ENCODE measurements at regions not wholly inside any gene's neighbourhood (a gene's known extent, or its start where the extent isn't known, plus 50 kb on each side); places are given as distances from the start of the nearest gene placed in this dataset.

DNA sequence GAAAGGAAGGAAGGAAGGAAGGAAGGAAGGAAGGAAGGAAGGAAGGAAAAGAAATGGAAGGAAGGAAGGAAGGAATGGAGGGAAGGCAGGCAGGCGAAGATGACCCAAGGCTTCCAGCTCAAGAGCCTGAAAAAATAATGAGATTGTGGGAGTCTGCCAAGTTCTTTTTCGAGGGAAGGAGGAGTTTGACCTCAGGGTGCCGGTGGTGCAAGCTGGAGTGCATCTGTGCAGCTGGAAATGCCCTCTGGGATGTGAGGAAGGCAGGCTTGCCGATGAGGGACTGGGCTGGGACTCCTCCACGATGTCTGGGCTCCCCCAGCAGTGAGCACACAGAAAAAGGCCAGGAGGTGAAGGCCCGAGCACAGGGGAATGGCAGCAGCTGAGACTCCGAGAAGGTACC is 154.9 kb upstream of the DAPK1 start:
- POLR2A ChIA-PET = interaction anchor here (0.7 kb wide), 1 partner anchor 98 kb away, joined by 8 read pairs; no protein-coding TSS in a partner anchor
- H3K4me3 ChIP-seq (ENCODE audit: low read depth, low read length) = no peak overlapping the region
- CTCF ChIA-PET = interaction anchor here (0.7 to 3.8 kb wide), 4 partner anchors 15 to 929 kb away, joined by 4 to 19 read pairs (median 4); no protein-coding TSS in a partner anchor
- TF ChIP-seq, protein P1, sequence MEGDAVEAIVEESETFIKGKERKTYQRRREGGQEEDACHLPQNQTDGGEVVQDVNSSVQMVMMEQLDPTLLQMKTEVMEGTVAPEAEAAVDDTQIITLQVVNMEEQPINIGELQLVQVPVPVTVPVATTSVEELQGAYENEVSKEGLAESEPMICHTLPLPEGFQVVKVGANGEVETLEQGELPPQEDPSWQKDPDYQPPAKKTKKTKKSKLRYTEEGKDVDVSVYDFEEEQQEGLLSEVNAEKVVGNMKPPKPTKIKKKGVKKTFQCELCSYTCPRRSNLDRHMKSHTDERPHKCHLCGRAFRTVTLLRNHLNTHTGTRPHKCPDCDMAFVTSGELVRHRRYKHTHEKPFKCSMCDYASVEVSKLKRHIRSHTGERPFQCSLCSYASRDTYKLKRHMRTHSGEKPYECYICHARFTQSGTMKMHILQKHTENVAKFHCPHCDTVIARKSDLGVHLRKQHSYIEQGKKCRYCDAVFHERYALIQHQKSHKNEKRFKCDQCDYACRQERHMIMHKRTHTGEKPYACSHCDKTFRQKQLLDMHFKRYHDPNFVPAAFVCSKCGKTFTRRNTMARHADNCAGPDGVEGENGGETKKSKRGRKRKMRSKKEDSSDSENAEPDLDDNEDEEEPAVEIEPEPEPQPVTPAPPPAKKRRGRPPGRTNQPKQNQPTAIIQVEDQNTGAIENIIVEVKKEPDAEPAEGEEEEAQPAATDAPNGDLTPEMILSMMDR (IDR thresholded peaks at IDR 0.05; ENCODE audit: insufficient read depth, low read length, missing control alignments) = no peak
- DNase-seq (ENCODE audit: low read depth, low spot score) = no peak

DNA sequence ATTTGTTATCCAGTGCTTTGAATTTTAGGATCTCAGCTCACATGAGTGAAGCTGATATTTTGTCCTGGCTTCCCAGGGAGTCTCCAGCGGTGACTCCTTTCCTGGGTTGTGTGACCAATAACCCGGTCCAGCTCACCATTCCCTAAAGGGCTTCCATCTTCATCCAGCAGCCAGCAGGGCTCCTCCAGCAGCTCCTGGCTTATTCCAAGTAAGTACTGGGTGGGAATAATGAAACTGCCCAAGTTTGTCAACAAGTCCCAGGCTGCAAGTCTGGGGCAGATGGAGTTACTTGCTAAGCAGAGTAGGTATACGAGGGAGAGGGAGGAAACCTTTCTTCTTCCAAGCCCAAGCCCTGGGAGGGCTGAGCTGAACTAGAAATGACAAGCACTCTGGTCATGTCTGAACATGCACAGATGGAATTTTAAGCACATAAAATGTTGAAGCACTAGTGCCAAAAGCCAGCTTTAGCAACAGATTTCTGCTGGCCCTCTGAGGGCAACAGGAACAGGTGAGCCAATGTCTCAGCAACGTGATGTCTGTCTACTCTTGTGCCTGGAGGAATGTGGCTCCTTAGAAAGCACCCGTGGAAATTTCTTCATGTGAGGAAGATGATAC is 153.7 kb upstream of the DAPK1 start:
- TF ChIP-seq, protein P1 (IDR thresholded peaks at IDR 0.05; ENCODE audit: insufficient read depth, low read length, missing control alignments) = no peak
- H3K4me3 ChIP-seq (ENCODE audit: low read depth, low read length) = no peak overlapping the region
- ChIA-PET POLR2A (no interaction called here), CTCF (interaction anchor here (1.0 to 3.8 kb wide), 2 partner anchors 319 to 341 kb away, joined by 4 to 19 read pairs; no protein-coding TSS in a partner anchor)
- no peak for DNase-seq (ENCODE audit: low read depth, low spot score)

DNA sequence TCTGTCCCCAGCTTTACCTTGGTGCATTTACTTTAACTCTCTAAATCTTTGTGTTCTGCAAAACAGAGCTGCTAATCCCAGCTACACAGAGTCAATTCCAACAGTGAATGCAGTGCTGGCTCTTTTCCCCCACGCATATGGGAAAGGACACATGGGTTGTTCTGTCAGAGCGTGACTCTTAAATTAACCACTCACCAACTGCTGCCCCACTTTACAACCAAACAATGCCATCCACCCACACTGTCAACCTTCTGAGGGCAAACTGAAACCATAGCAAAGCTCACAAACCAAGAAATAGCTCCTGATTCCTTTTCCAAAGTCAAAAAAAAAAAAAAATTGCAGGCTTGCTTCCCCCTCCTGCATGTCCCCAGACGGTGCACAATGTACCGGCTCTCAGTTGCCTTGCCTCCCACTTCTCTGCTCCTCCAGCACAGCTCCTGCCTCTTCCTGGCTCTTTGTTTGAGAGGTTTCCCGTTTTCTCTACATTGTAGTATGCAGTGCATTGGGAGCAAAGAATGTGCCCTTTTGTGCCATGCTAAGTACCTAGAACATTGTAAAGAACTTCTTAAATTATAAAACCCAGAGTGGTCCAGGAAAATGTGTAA is 151.5 kb upstream of the DAPK1 start:
- DNase-seq (ENCODE audit: low read depth, low spot score) = no peak
- TF ChIP-seq, protein P1 (IDR thresholded peaks at IDR 0.05; ENCODE audit: insufficient read depth, low read length, missing control alignments) = no peak
- CTCF ChIA-PET = interaction anchor here (1.2 to 1.6 kb wide), 2 partner anchors 9 to 317 kb away, joined by 6 to 10 read pairs; no protein-coding TSS in a partner anchor
- H3K4me3 ChIP-seq (ENCODE audit: low read depth, low read length) = no peak overlapping the region
- POLR2A ChIA-PET = no interaction called here

GRCh38 chr9:87350915-87351314 is 146.8 kb upstream of the DAPK1 start:
- TF ChIP-seq, protein P1 (IDR thresholded peaks at IDR 0.05; ENCODE audit: insufficient read depth, low read length, missing control alignments) = no peak
- CTCF ChIA-PET = interaction anchor here (1.0 to 1.3 kb wide), 2 partner anchors 13 to 334 kb away, joined by 3 to 4 read pairs; no protein-coding TSS in a partner anchor
- H3K4me3 ChIP-seq (ENCODE audit: low read depth, low read length) = no peak overlapping the region
- no peak for DNase-seq (ENCODE audit: low read depth, low spot score)
- POLR2A ChIA-PET = no interaction called here

- no peak overlapping the region for H3K4me3 ChIP-seq (ENCODE audit: low read depth, low read length)
- ChIA-PET POLR2A (no interaction called here), CTCF (interaction anchor here (1.6 kb wide), 1 partner anchor 12 kb away, joined by 4 read pairs; no protein-coding TSS in a partner anchor)
- TF ChIP-seq, protein P1 (IDR thresholded peaks at IDR 0.05; ENCODE audit: insufficient read depth, low read length, missing control alignments) = no peak
- no peak for DNase-seq (ENCODE audit: low read depth, low spot score)
These were observed 144.4 kb upstream of the DAPK1 start for GRCh38 chr9:87353301-87353700.

DNA sequence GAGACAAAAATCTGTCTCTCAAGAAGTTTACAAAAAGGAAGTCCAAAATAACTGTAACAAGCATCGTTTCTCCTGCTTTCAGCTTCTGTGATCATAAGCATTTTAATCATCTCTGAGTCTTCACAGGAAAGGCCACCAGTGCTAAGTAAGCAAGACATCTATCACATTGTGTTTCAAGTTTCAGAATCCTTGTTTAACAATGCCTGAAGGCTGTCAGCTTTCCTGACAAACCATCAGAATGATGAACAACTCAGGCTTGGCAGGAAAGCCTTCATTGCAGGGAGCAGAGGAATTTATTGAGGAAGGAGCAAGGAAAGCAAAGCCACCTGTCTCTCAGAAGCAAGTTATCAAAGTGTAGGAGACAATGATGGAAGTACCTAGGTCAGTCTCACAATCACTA is 143.5 kb upstream of the DAPK1 start:
- TF ChIP-seq, protein P1 (IDR thresholded peaks at IDR 0.05; ENCODE audit: insufficient read depth, low read length, missing control alignments) = no peak
- POLR2A ChIA-PET = no interaction called here
- H3K4me3 ChIP-seq (ENCODE audit: low read depth, low read length) = no peak overlapping the region
- no peak for DNase-seq (ENCODE audit: low read depth, low spot score)
- CTCF ChIA-PET = interaction anchor here (1.6 kb wide), 1 partner anchor 12 kb away, joined by 4 read pairs; no protein-coding TSS in a partner anchor

Data from AG04449 (cell line).